RWPE2 (cell line): ENCODE measurements at regions not wholly inside any gene's neighbourhood (a gene's known extent, or its start where the extent isn't known, plus 50 kb on each side); places are given as distances from the start of the nearest gene placed in this dataset.

Source experiments
- ATAC-seq: fragments of 200-7000 bp; cut with Tn5 transposase; 3 replicates; pipeline ENCODE4 v1.9.1; 2021; ENCODE audit warnings: low read depth
- DNase-seq: peaks from one replicate; pipeline ENCODE4 v3.0.0-alpha.2; 2020; ENCODE audit warnings: low spot score
- H3K27ac ChIP-seq: fragments of 450-650 bp; 2 replicates; pipeline ENCODE4 v1.5.1; 2017; ENCODE audit warnings: mild to moderate bottlenecking; ENCODE audit not compliant: poor library complexity, severe bottlenecking
- H3K27me3 ChIP-seq: fragments of 250-450 bp; sonication (Bioruptor Pico); 2 replicates; pipeline ENCODE4 v1.5.1; 2021; ENCODE audit warnings: mild to moderate bottlenecking, moderate library complexity; ENCODE audit not compliant: insufficient read depth, poor library complexity, severe bottlenecking
- H3K36me3 ChIP-seq: fragments of 250-450 bp; sonication (Bioruptor Pico); 2 replicates; pipeline ENCODE4 v1.5.1; 2020; ENCODE audit warnings: low read depth, mild to moderate bottlenecking, moderate library complexity
- H3K4me1 ChIP-seq: fragments of 250-450 bp; sonication (Bioruptor Pico); 2 replicates; pipeline ENCODE4 v1.5.1; 2021; ENCODE audit warnings: mild to moderate bottlenecking, moderate library complexity; ENCODE audit not compliant: insufficient read depth, poor library complexity, severe bottlenecking
- H3K4me3 ChIP-seq: fragments of 250-450 bp; sonication (Bioruptor Pico); 2 replicates; pipeline ENCODE4 v1.5.1; 2021; ENCODE audit warnings: mild to moderate bottlenecking, moderate library complexity; ENCODE audit not compliant: severe bottlenecking
- H3K9me3 ChIP-seq: fragments of 250-450 bp; sonication (Bioruptor Pico); 2 replicates; pipeline ENCODE4 v1.5.1; 2021; ENCODE audit warnings: mild to moderate bottlenecking, moderate library complexity; ENCODE audit not compliant: severe bottlenecking
- CTCF ChIP-seq: fragments of 450-650 bp; IDR thresholded peaks from one replicate; pipeline ENCODE4 v1.5.1; 2017; ENCODE audit warnings: mild to moderate bottlenecking, moderate library complexity; ENCODE audit not compliant: poor library complexity, severe bottlenecking

GRCh38 chr18:79629249-79629558, 50.4 kb upstream of the CTDP1 start:
- no peak for TF ChIP-seq CTCF
- Histone ChIP-seq H3K4me3 (no peak overlapping the region), H3K36me3 (no peaks in the 10 kb centered on the region), H3K27me3 (no peaks in the 10 kb centered on the region), H3K27ac (no peak overlapping the region), H3K4me1 (no peaks in the 10 kb centered on the region), H3K9me3 (no peaks in the 10 kb centered on the region)
- DNase-seq: no peak
- ATAC-seq: no peak

- H3K4me1 ChIP-seq: no peaks in the 10 kb centered on the region
- H3K4me3 ChIP-seq: no peak overlapping the region
- no peaks in the 10 kb centered on the region for H3K27me3 ChIP-seq
- DNase-seq: no peak
- H3K27ac ChIP-seq: no peak overlapping the region
- H3K36me3 ChIP-seq: no peaks in the 10 kb centered on the region
- H3K9me3 ChIP-seq: no peaks in the 10 kb centered on the region
- ATAC-seq: no peak
- no peak for TF ChIP-seq CTCF
These were observed 50.0 kb upstream of the CTDP1 start for GRCh38 chr18:79629606-79630005.
